H1 (cell line): ENCODE measurements at regions not wholly inside any gene's neighbourhood (a gene's known extent, or its start where the extent isn't known, plus 50 kb on each side); places are given as distances from the start of the nearest gene placed in this dataset.

Experiments used
- CTCF ChIA-PET: fragments of 300-600 bp; sonication (Branson Sonifier 250); formaldehyde crosslinking; loops from one replicate; lab custom pipeline; 2021; ENCODE audit not compliant: partially characterized antibody; lab: Charles Lee
- POLR2A ChIA-PET: fragments of 300-600 bp; sonication (Branson Sonifier 250); formaldehyde crosslinking; loops from one replicate; lab custom pipeline; 2021; ENCODE audit warnings: inconsistent platforms; ENCODE audit not compliant: partially characterized antibody; lab: Charles Lee
- DNase-seq, 2 experiments: peaks; one replicate each; pipeline versions ENCODE4 v3.0.0 to v3.0.0-alpha.2; 2010 to 2022; ENCODE audit warnings: low spot score in 2 of 2, low read depth in 1 of 2, mixed read lengths in 1 of 2
- FAIRE-seq: peaks from 2 replicates; lab custom pipeline; 2011; peaks lifted over from hg19 to GRCh38; lab: Jason Lieb, UNC
- H2AFZ ChIP-seq: 2 replicates; pipeline ENCODE4 v1.8.1; 2012; ENCODE audit warnings: low read length, inconsistent platforms
- H2AK5ac ChIP-seq: 2 replicates; pipeline ENCODE4 v1.6.1; 2013; ENCODE audit warnings: low read depth, low read length
- H2BK120ac ChIP-seq: replicated peaks from 2 replicates; pipeline ENCODE3; 2013; ENCODE audit warnings: low read depth, low read length, inconsistent platforms
- H2BK12ac ChIP-seq: 2 replicates; pipeline ENCODE4 v1.6.1; 2013; ENCODE audit warnings: low read depth, low read length
- H2BK15ac ChIP-seq: 2 replicates; pipeline ENCODE4 v1.6.1; 2013; ENCODE audit warnings: low read length
- H2BK20ac ChIP-seq: 2 replicates; pipeline ENCODE4 v1.6.1; 2013; ENCODE audit warnings: low read length
- H2BK5ac ChIP-seq: 2 replicates; pipeline ENCODE4 v1.6.1; 2013; ENCODE audit warnings: low read depth, low read length
- H3K14ac ChIP-seq: 2 replicates; pipeline ENCODE4 v1.6.1; 2013; ENCODE audit warnings: inconsistent platforms; ENCODE audit not compliant: insufficient read length
- H3K18ac ChIP-seq: 2 replicates; pipeline ENCODE4 v1.6.1; 2013; ENCODE audit warnings: low read length; ENCODE audit errors: extremely low read depth
- H3K23ac ChIP-seq: 2 replicates; pipeline ENCODE4 v1.6.1; 2013; ENCODE audit warnings: inconsistent platforms; ENCODE audit not compliant: insufficient read length
- H3K23me2 ChIP-seq: 2 replicates; pipeline ENCODE4 v1.6.1; 2013; ENCODE audit warnings: low read depth, low read length
- H3K27ac ChIP-seq: 2 replicates; pipeline ENCODE4 v1.6.1; 2011; ENCODE audit warnings: low read depth, low read length, inconsistent platforms
- H3K27me3 ChIP-seq, 4 experiments: replicated peaks in 1 of 4; 1 replicate in 1 of 4; 2 replicates in 3 of 4; pipeline versions ENCODE4 v1.6.1 to v1.8.1; 2011 to 2013; ENCODE audit warnings: low read length in 3 of 4, mild to moderate bottlenecking in 3 of 4, inconsistent platforms in 2 of 4, mixed read lengths in 2 of 4, moderate library complexity in 1 of 4; ENCODE audit not compliant: control insufficient read depth in 3 of 4, insufficient read depth in 3 of 4; ENCODE audit errors: extremely low read depth in 1 of 4
- H3K36me3 ChIP-seq, 4 experiments: 2 replicates each; pipeline versions ENCODE4 v1.6.1 to v1.8.1; 2011 to 2013; ENCODE audit warnings: mild to moderate bottlenecking in 4 of 4, low read length in 3 of 4, moderate library complexity in 2 of 4, control low read depth in 1 of 4, inconsistent platforms in 1 of 4; ENCODE audit not compliant: insufficient read depth in 4 of 4, control insufficient read depth in 2 of 4
- H3K4ac ChIP-seq: replicated peaks from 2 replicates; pipeline ENCODE3; 2013; ENCODE audit warnings: low read length, low read depth, mixed read lengths, inconsistent platforms; ENCODE audit not compliant: insufficient read length
- H3K4me1 ChIP-seq, 4 experiments: replicated peaks in 1 of 4; 1 replicate in 1 of 4; 2 replicates in 3 of 4; pipeline versions ENCODE4 v1.6.1 to v1.8.1; 2011 to 2013; ENCODE audit warnings: low read length in 3 of 4, inconsistent platforms in 2 of 4, mixed read lengths in 1 of 4; ENCODE audit not compliant: insufficient read depth in 4 of 4, control insufficient read depth in 3 of 4
- H3K4me2 ChIP-seq, 2 experiments: 2 replicates each; pipeline versions ENCODE4 v1.6.1 to v1.8.1; 2011 to 2013; ENCODE audit warnings: low read depth in 2 of 2, low read length in 2 of 2, control low read depth in 1 of 2, inconsistent platforms in 1 of 2, mild to moderate bottlenecking in 1 of 2; ENCODE audit not compliant: insufficient read depth in 1 of 2
- H3K4me3 ChIP-seq, 4 experiments: fragments of 200-600, 300-600 bp in 1 of 4; sonication (generic), shearing (Covaris generic), sonication (Bioruptor Twin) in 1 of 4; 2 replicates each; pipeline versions ENCODE4 v1.5.1 to v1.8.1; 2011 to 2016; ENCODE audit warnings: low read length in 4 of 4, low read depth in 3 of 4, control low read depth in 2 of 4, inconsistent platforms in 2 of 4, mild to moderate bottlenecking in 2 of 4, mixed read lengths in 1 of 4, moderate library complexity in 1 of 4; ENCODE audit not compliant: insufficient read depth in 2 of 4; ENCODE audit errors: extremely low read depth in 1 of 4
- H3K56ac ChIP-seq: replicated peaks from 2 replicates; pipeline ENCODE3; 2013; ENCODE audit warnings: low read depth, mild to moderate bottlenecking, mixed read lengths, low read length, inconsistent platforms; ENCODE audit not compliant: insufficient read length
- H3K79me1 ChIP-seq: 2 replicates; pipeline ENCODE4 v1.6.1; 2013; ENCODE audit warnings: low read depth, low read length, control low read depth
- H3K79me2 ChIP-seq, 2 experiments: 2 replicates each; pipeline versions ENCODE4 v1.6.1 to v1.8.1; 2012 to 2013; ENCODE audit warnings: low read length in 2 of 2, mild to moderate bottlenecking in 2 of 2, inconsistent platforms in 1 of 2; ENCODE audit not compliant: insufficient read depth in 2 of 2, control insufficient read depth in 1 of 2
- H3K9ac ChIP-seq, 4 experiments: replicated peaks in 1 of 4; 1 replicate in 1 of 4; 2 replicates in 3 of 4; pipeline versions ENCODE4 v1.6.1 to v1.8.1; 2011 to 2013; ENCODE audit warnings: low read depth in 3 of 4, low read length in 3 of 4, control low read depth in 2 of 4, mild to moderate bottlenecking in 2 of 4, moderate library complexity in 2 of 4, inconsistent platforms in 1 of 4; ENCODE audit errors: extremely low read depth in 1 of 4
- H3K9me3 ChIP-seq, 2 experiments: 2 replicates each; pipeline versions ENCODE4 v1.6.1 to v1.8.1; 2012 to 2013; ENCODE audit warnings: mild to moderate bottlenecking in 2 of 2, moderate library complexity in 2 of 2, control low read depth in 1 of 2, inconsistent platforms in 1 of 2, low read depth in 1 of 2, low read length in 1 of 2, mixed read lengths in 1 of 2; ENCODE audit not compliant: insufficient read depth in 2 of 2
- H4K20me1 ChIP-seq, 2 experiments: replicated peaks in 1 of 2; 2 replicates each; pipeline versions ENCODE3 to v1.8.1; 2011 to 2013; ENCODE audit warnings: inconsistent platforms in 2 of 2, low read length in 2 of 2, mild to moderate bottlenecking in 1 of 2; ENCODE audit not compliant: insufficient read depth in 2 of 2, control insufficient read depth in 1 of 2
- H4K5ac ChIP-seq: 2 replicates; pipeline ENCODE4 v1.6.1; 2013; ENCODE audit warnings: low read length, low read depth, mixed read lengths, inconsistent platforms; ENCODE audit not compliant: insufficient read length
- H4K8ac ChIP-seq: 2 replicates; pipeline ENCODE4 v1.8.0; 2013; ENCODE audit warnings: mild to moderate bottlenecking, moderate library complexity, low read length, inconsistent platforms; ENCODE audit not compliant: insufficient read depth; ENCODE audit errors: extremely low read depth
- H4K91ac ChIP-seq: replicated peaks from 2 replicates; pipeline ENCODE3; 2013; ENCODE audit warnings: low read length, mixed read lengths, inconsistent platforms; ENCODE audit not compliant: insufficient read length
- CREB1 ChIP-seq: IDR thresholded peaks from 2 replicates; pipeline ENCODE4 v1.6.1; 2012; ENCODE audit warnings: inconsistent platforms
- EP300 ChIP-seq, 2 experiments: IDR thresholded peaks; 1 replicate in 1 of 2; 2 replicates in 1 of 2; pipeline ENCODE4 v1.6.1; 2011 to 2012; ENCODE audit warnings: low read depth in 2 of 2, low read length in 2 of 2, mild to moderate bottlenecking in 2 of 2, borderline replicate concordance in 1 of 2, inconsistent platforms in 1 of 2, moderate library complexity in 1 of 2
- FOSL1 ChIP-seq: IDR thresholded peaks from 2 replicates; pipeline ENCODE4 v1.6.1; 2011; ENCODE audit warnings: mild to moderate bottlenecking, low read depth, low read length, moderate library complexity; ENCODE audit not compliant: insufficient read depth
- HDAC6 ChIP-seq: IDR thresholded peaks from one replicate; pipeline ENCODE4 v1.7.1; 2012; ENCODE audit warnings: low read depth, mild to moderate bottlenecking, inconsistent platforms, low read length, moderate library complexity
- JUND ChIP-seq: IDR thresholded peaks from 2 replicates; pipeline ENCODE4 v1.6.1; 2011; ENCODE audit warnings: mild to moderate bottlenecking, improper control_type of control experiment, low read length
- POLR2AphosphoS5 ChIP-seq: IDR thresholded peaks from 2 replicates; pipeline ENCODE4 v1.6.1; 2011; ENCODE audit warnings: low read depth, low read length
- RAD21 ChIP-seq, 2 experiments: IDR thresholded peaks in 1 of 2; conservative IDR thresholded peaks in 1 of 2; 2 replicates each; pipeline ENCODE4 v1.6.1; 2011; ENCODE audit warnings: low read depth in 2 of 2, low read length in 2 of 2, improper control_type of control experiment in 1 of 2, inconsistent platforms in 1 of 2, mild to moderate bottlenecking in 1 of 2, moderate library complexity in 1 of 2
- RFX5 ChIP-seq: IDR thresholded peaks from 2 replicates; pipeline ENCODE4 v1.6.1; 2011; ENCODE audit warnings: low read depth, low read length, improper control_type of control experiment, borderline replicate concordance
- SIN3A ChIP-seq, 2 experiments: IDR thresholded peaks in 1 of 2; conservative IDR thresholded peaks in 1 of 2; 2 replicates each; pipeline ENCODE4 v1.6.1; 2011 to 2012; ENCODE audit warnings: low read length in 2 of 2, improper control_type of control experiment in 1 of 2, low read depth in 1 of 2, mild to moderate bottlenecking in 1 of 2
- SP2 ChIP-seq: IDR thresholded peaks from 2 replicates; pipeline ENCODE4 v1.6.1; 2012; ENCODE audit warnings: mild to moderate bottlenecking, low read length, inconsistent platforms
- TEAD4 ChIP-seq: IDR thresholded peaks from 2 replicates; pipeline ENCODE4 v1.6.1; 2012; ENCODE audit warnings: low read depth, low read length, inconsistent platforms, mixed read lengths
- WGBS, 2 experiments: shearing (Covaris generic) in 1 of 2; methylation state at CpG; one replicate each; pipeline versions ENCODE4 v1.1.6 to v1.1.7; 2013 to 2015; ENCODE audit warnings: low lambda C conversion rate in 2 of 2, mixed read lengths in 2 of 2, inconsistent platforms in 1 of 2, low coverage in 1 of 2, missing lambda C conversion rate in 1 of 2; ENCODE audit not compliant: insufficient replicate concordance in 2 of 2, insufficient coverage in 1 of 2, insufficient read length in 1 of 2; ENCODE audit errors: extremely low coverage in 1 of 2, missing lambda C conversion rate in 1 of 2; 5-methylcytosine and 5-hydroxymethylcytosine counted together
- TF ChIP-seq, protein P1 (sequence below): IDR thresholded peaks from 2 replicates; pipeline ENCODE4 v1.6.1; 2012; ENCODE audit warnings: inconsistent platforms
- TF ChIP-seq, protein P2 (sequence below): IDR thresholded peaks from 2 replicates; pipeline ENCODE4 v1.6.1; 2012; ENCODE audit warnings: inconsistent platforms

- FAIRE-seq = no peak
- no peak overlapping the region for H3K27ac ChIP-seq
- TF ChIP-seq, protein P1, sequence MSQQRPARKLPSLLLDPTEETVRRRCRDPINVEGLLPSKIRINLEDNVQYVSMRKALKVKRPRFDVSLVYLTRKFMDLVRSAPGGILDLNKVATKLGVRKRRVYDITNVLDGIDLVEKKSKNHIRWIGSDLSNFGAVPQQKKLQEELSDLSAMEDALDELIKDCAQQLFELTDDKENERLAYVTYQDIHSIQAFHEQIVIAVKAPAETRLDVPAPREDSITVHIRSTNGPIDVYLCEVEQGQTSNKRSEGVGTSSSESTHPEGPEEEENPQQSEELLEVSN = no peak
- no peak for TF ChIP-seq POLR2AphosphoS5
- no peak for TF ChIP-seq SP2
- TF ChIP-seq SIN3A (conservative IDR thresholded peaks at IDR 0.05 in 1 of 2, IDR thresholded peaks at IDR 0.05 in 1 of 2; ENCODE audit: low read depth in 1 of 2, low read length in 2 of 2) = no peak
- TF ChIP-seq, protein P2, sequence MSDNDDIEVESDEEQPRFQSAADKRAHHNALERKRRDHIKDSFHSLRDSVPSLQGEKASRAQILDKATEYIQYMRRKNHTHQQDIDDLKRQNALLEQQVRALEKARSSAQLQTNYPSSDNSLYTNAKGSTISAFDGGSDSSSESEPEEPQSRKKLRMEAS = no peak
- no peak for TF ChIP-seq HDAC6
- TF ChIP-seq CREB1 = no peak
- no peak for TF ChIP-seq RAD21 (IDR thresholded peaks at IDR 0.05 in 1 of 2, conservative IDR thresholded peaks at IDR 0.05 in 1 of 2; ENCODE audit: low read depth in 2 of 2, low read length in 2 of 2)
- TF ChIP-seq TEAD4 = no peak
- no peak for TF ChIP-seq FOSL1
- TF ChIP-seq JUND = no peak
- no peak for TF ChIP-seq RFX5
- TF ChIP-seq EP300 (IDR thresholded peaks at IDR 0.05; ENCODE audit: borderline replicate concordance in 1 of 2, low read depth in 2 of 2, low read length in 2 of 2) = no peak
Measured at GRCh38 chr2:7857904-7858303, 824.0 kb upstream of the ID2 start.

More at GRCh38 chr2:7857904-7858303, 824.0 kb upstream of the ID2 start:
- H3K23ac ChIP-seq = no peak overlapping the region
- no peak overlapping the region for H2AFZ ChIP-seq
- no peak overlapping the region for H3K9ac ChIP-seq
- no peaks in the 10 kb centered on the region for H3K27me3 ChIP-seq
- H3K14ac ChIP-seq = no peak overlapping the region
- H2AK5ac ChIP-seq = no peak overlapping the region
- no peaks in the 10 kb centered on the region; a peak in 1 of 4 replicates for H3K9me3 ChIP-seq
- H3K18ac ChIP-seq = no peak overlapping the region
- no peaks in the 10 kb centered on the region for H3K23me2 ChIP-seq
- H4K20me1 ChIP-seq = no peaks in the 10 kb centered on the region
- peaks cover 0 to 4% (median 0%) of the 10 kb centered on the region in 4 experiments; a peak in 1 of 7 replicates for H3K4me1 ChIP-seq
- no peak overlapping the region for H3K4ac ChIP-seq
- CTCF ChIA-PET = interaction anchor here (0.6 to 1.4 kb wide), 2 partner anchors 12 to 507 kb away, joined by 3 to 5 read pairs; no protein-coding TSS in a partner anchor
- no peaks in the 10 kb centered on the region for H3K79me2 ChIP-seq
- H3K4me2 ChIP-seq = no peak overlapping the region
- no peak overlapping the region for H3K56ac ChIP-seq
- H2BK120ac ChIP-seq = no peak overlapping the region
- H2BK20ac ChIP-seq = no peak overlapping the region
- no peak overlapping the region for H4K8ac ChIP-seq
- POLR2A ChIA-PET = interaction anchor here (1.1 to 2.2 kb wide), 5 partner anchors 10 to 28 kb away, joined by 3 to 8 read pairs (median 3); no protein-coding TSS in a partner anchor
- no peak overlapping the region for H2BK15ac ChIP-seq
- WGBS, 2 experiments = 90% methylated on average over 1 of the region's 1 CpG; no CpG with 5 or more reads in 1 of the 2 experiments
- H4K91ac ChIP-seq = no peak overlapping the region
- no peak overlapping the region for H4K5ac ChIP-seq
- H2BK12ac ChIP-seq = no peak overlapping the region
- no peak for DNase-seq
- no peak overlapping the region for H3K4me3 ChIP-seq
- no peak overlapping the region for H2BK5ac ChIP-seq
- no peaks in the 10 kb centered on the region for H3K36me3 ChIP-seq
- no peaks in the 10 kb centered on the region for H3K79me1 ChIP-seq
